Neural cell (in vitro differentiated cells): ENCODE measurements at regions not wholly inside any gene's neighbourhood (a gene's known extent, or its start where the extent isn't known, plus 50 kb on each side); places are given as distances from the start of the nearest gene placed in this dataset.

Experiments used
- H2AFZ ChIP-seq: fragments of 200-600, 300-800 bp; sonication (generic), shearing (Covaris generic); 2 replicates; pipeline ENCODE4 v1.6.0; 2014; ENCODE audit warnings: low read depth, mild to moderate bottlenecking, antibody characterized with exemption, low read length, moderate library complexity
- H3F3A ChIP-seq: fragments of 200-600 bp; shearing (Covaris generic); 2 replicates; pipeline ENCODE4 v1.6.1; 2016; ENCODE audit warnings: mild to moderate bottlenecking, moderate library complexity, mixed read lengths, antibody characterized with exemption, low read length; ENCODE audit not compliant: insufficient read depth, poor library complexity, severe bottlenecking
- H3K27ac ChIP-seq: fragments of 200-600, 300-800 bp; sonication (generic), shearing (Covaris generic); 2 replicates; pipeline ENCODE4 v1.5.1; 2014; ENCODE audit warnings: mild to moderate bottlenecking, low read length, moderate library complexity
- H3K27me3 ChIP-seq: fragments of 300-800, 200-600 bp; sonication (generic), shearing (Covaris generic); 2 replicates; pipeline ENCODE4 v1.6.0; 2014; ENCODE audit warnings: mild to moderate bottlenecking, low read depth, low read length, moderate library complexity; ENCODE audit not compliant: insufficient read depth
- H3K36me3 ChIP-seq: fragments of 300-800, 200-600 bp; sonication (generic), shearing (Covaris generic); 2 replicates; pipeline ENCODE4 v1.5.1; 2014; ENCODE audit warnings: mild to moderate bottlenecking, antibody characterized with exemption, low read length, moderate library complexity; ENCODE audit not compliant: insufficient read depth
- H3K4me2 ChIP-seq: fragments of 300-800, 200-600 bp; sonication (generic), shearing (Covaris generic); 2 replicates; pipeline ENCODE4 v1.6.0; 2014; ENCODE audit warnings: mild to moderate bottlenecking, low read length
- H3K4me3 ChIP-seq: fragments of 300-800, 200-600 bp; sonication (generic), shearing (Covaris generic); 2 replicates; pipeline ENCODE4 v1.5.1; 2014; ENCODE audit warnings: mild to moderate bottlenecking, low read length, moderate library complexity
- H3K79me2 ChIP-seq: fragments of 200-600 bp; shearing (Covaris generic); replicated peaks from 2 replicates; pipeline ENCODE4 v1.6.0; 2014; ENCODE audit warnings: mild to moderate bottlenecking, low read length, moderate library complexity; ENCODE audit not compliant: insufficient read depth
- H3K9ac ChIP-seq: fragments of 300-800, 200-600 bp; sonication (generic), shearing (Covaris generic); 2 replicates; pipeline ENCODE4 v1.6.1; 2016; ENCODE audit warnings: mild to moderate bottlenecking, low read length, mixed read lengths
- H3K9me2 ChIP-seq: fragments of 200-600 bp; shearing (Covaris generic); 2 replicates; pipeline ENCODE4 v1.6.1; 2016; ENCODE audit warnings: mild to moderate bottlenecking, low read length, mixed read lengths; ENCODE audit not compliant: insufficient read depth
- H3K9me3 ChIP-seq: fragments of 200-600, 300-800 bp; sonication (generic), shearing (Covaris generic); 2 replicates; pipeline ENCODE4 v1.6.1; 2016; ENCODE audit warnings: mild to moderate bottlenecking, mixed run types, low read length, moderate library complexity, mixed read lengths
- H4K20me1 ChIP-seq: fragments of 200-600 bp; shearing (Covaris generic); 2 replicates; pipeline ENCODE4 v1.6.1; 2016; ENCODE audit warnings: mild to moderate bottlenecking, mixed run types; ENCODE audit not compliant: insufficient read depth
- CTCF ChIP-seq: fragments of 450-650 bp; IDR thresholded peaks from 2 replicates; pipeline ENCODE4 v1.5.1; 2014; ENCODE audit warnings: antibody characterized with exemption, mild to moderate bottlenecking, moderate library complexity; ENCODE audit not compliant: poor library complexity, severe bottlenecking
- EP300 ChIP-seq: fragments of 450-650 bp; conservative IDR thresholded peaks from 2 replicates; pipeline ENCODE4 v1.6.1; 2014; ENCODE audit warnings: antibody characterized with exemption, mild to moderate bottlenecking, moderate library complexity; ENCODE audit not compliant: poor library complexity, severe bottlenecking
- EZH2 ChIP-seq: fragments of 200-600, 300-800 bp; shearing (Covaris generic), sonication (generic); IDR thresholded peaks from 2 replicates; pipeline ENCODE4 v1.6.1; 2014; ENCODE audit warnings: antibody characterized with exemption, low read length, borderline replicate concordance, mild to moderate bottlenecking; ENCODE audit not compliant: insufficient read depth, poor library complexity, severe bottlenecking
- MXI1 ChIP-seq: fragments of 450-650 bp; conservative IDR thresholded peaks from 2 replicates; pipeline ENCODE4 v1.6.1; 2014; ENCODE audit warnings: antibody characterized with exemption, mild to moderate bottlenecking; ENCODE audit not compliant: poor library complexity, severe bottlenecking
- POLR2AphosphoS5 ChIP-seq: IDR thresholded peaks from 2 replicates; pipeline ENCODE4 v1.6.1; 2012
- RAD21 ChIP-seq: fragments of 450-650 bp; conservative IDR thresholded peaks from 2 replicates; pipeline ENCODE4 v1.6.1; 2014; ENCODE audit warnings: antibody characterized with exemption, mild to moderate bottlenecking, moderate library complexity
- REST ChIP-seq: IDR thresholded peaks from 2 replicates; pipeline ENCODE4 v1.6.1; 2012; ENCODE audit warnings: borderline replicate concordance
- SMC3 ChIP-seq: fragments of 450-650 bp; conservative IDR thresholded peaks from 2 replicates; pipeline ENCODE4 v1.6.1; 2014; ENCODE audit warnings: antibody characterized with exemption, mild to moderate bottlenecking, moderate library complexity; ENCODE audit not compliant: poor library complexity
- TAF1 ChIP-seq: IDR thresholded peaks from 2 replicates; pipeline ENCODE4 v1.6.1; 2012; ENCODE audit warnings: low read depth

GRCh38 chr14:94853920-94854319, 84.0 kb upstream of the GSC start:
- Histone ChIP-seq H2AFZ (no peak overlapping the region), H3K27ac (no peak overlapping the region)
- TF ChIP-seq RAD21, result no peak
- TF ChIP-seq SMC3, result no peak
- TF ChIP-seq TAF1, result no peak
- no peak for TF ChIP-seq EP300
- TF ChIP-seq EZH2, result no peak
- no peak for TF ChIP-seq MXI1

GRCh38 chr14:94850309-94851211, 80.6 kb upstream of the GSC start:
- TF ChIP-seq EP300 (no peak), SMC3 (no peak), RAD21 (no peak), CTCF (no peak), MXI1 (no peak), TAF1 (no peak), REST (no peak), EZH2 (no peak), POLR2AphosphoS5 (no peak)

More at GRCh38 chr14:94853920-94854319, 84.0 kb upstream of the GSC start:
- H3K27me3 ChIP-seq, result no peaks in the 10 kb centered on the region
- H3K4me2 ChIP-seq, result no peak overlapping the region
- no peaks in the 10 kb centered on the region for H3K9me2 ChIP-seq
- H3K4me3 ChIP-seq, result no peak overlapping the region
- H3K9ac ChIP-seq, result no peak overlapping the region
- no peaks in the 10 kb centered on the region for H3K9me3 ChIP-seq
- no peaks in the 10 kb centered on the region for H3F3A ChIP-seq
- no peaks in the 10 kb centered on the region for H3K36me3 ChIP-seq
- H3K79me2 ChIP-seq, result no peaks in the 10 kb centered on the region
- no peaks in the 10 kb centered on the region for H4K20me1 ChIP-seq

More at GRCh38 chr14:94850309-94851211, 80.6 kb upstream of the GSC start:
- Histone ChIP-seq H3K36me3 (no peaks in the 10 kb centered on the region), H3K4me3 (no peak overlapping the region), H3K27me3 (no peaks in the 10 kb centered on the region), H2AFZ (no peak overlapping the region), H3F3A (no peaks in the 10 kb centered on the region), H3K27ac (no peak overlapping the region), H4K20me1 (no peaks in the 10 kb centered on the region), H3K9ac (no peak overlapping the region), H3K9me3 (no peaks in the 10 kb centered on the region), H3K79me2 (no peaks in the 10 kb centered on the region), H3K9me2 (no peaks in the 10 kb centered on the region), H3K4me2 (no peak overlapping the region)
